NT2/D1 (cell line): ENCODE measurements at regions not wholly inside any gene's neighbourhood (a gene's known extent, or its start where the extent isn't known, plus 50 kb on each side); places are given as distances from the start of the nearest gene placed in this dataset.

ENCODE experiments used
- YY1 ChIP-seq: IDR thresholded peaks from 2 replicates; pipeline ENCODE4 v1.6.1; 2011; ENCODE audit not compliant: insufficient read length, insufficient read depth
- ZNF274 ChIP-seq: IDR thresholded peaks from 2 replicates; pipeline ENCODE4 v1.6.1; 2011; ENCODE audit warnings: mild to moderate bottlenecking, low read depth, low read length

- TF ChIP-seq ZNF274 (no peak), YY1 (no peak)
Measured at GRCh38 chr2:128720080-128721022, 401.7 kb upstream of the HS6ST1 start.
